HPDE6-E6E7 (cell line): ENCODE measurements at regions not wholly inside any gene's neighbourhood (a gene's known extent, or its start where the extent isn't known, plus 50 kb on each side); places are given as distances from the start of the nearest gene placed in this dataset.

Experiments used
- DNase-seq: peaks from one replicate; pipeline ENCODE4 v3.0.0; 2011; ENCODE audit warnings: missing footprints; ENCODE audit errors: extremely low spot score

GRCh38 chr17:36728030-36728991 is 126.9 kb downstream of the MRM1 start:
- DNase-seq, result no peak

- DNase-seq, result no peak
These were observed 128.9 kb downstream of the MRM1 start for GRCh38 chr17:36730095-36730808.

- DNase-seq, result no peak
These were observed 129.6 kb downstream of the MRM1 start for GRCh38 chr17:36730857-36731490.

- DNase-seq, result no peak
These were observed 130.4 kb downstream of the MRM1 start for GRCh38 chr17:36731811-36732210.

- DNase-seq, result no peak
These were observed 131.0 kb downstream of the MRM1 start for GRCh38 chr17:36732351-36732750.

- DNase-seq, result no peak
These were observed 135.1 kb downstream of the MRM1 start for GRCh38 chr17:36736201-36737156.

- DNase-seq, result no peak
These were observed 137.8 kb downstream of the MRM1 start for GRCh38 chr17:36739208-36739607.

- DNase-seq, result no peak
These were observed 138.8 kb downstream of the MRM1 start for GRCh38 chr17:36740157-36740556.

- DNase-seq, result no peak
These were observed 139.9 kb downstream of the MRM1 start for GRCh38 chr17:36741019-36741902.

- DNase-seq, result no peak
These were observed 141.1 kb downstream of the MRM1 start for GRCh38 chr17:36742267-36743000.

- DNase-seq, result no peak
These were observed 141.7 kb downstream of the MRM1 start for GRCh38 chr17:36743130-36743529.

- no peak for DNase-seq
These were observed 145.1 kb downstream of the MRM1 start for GRCh38 chr17:36746381-36747053.

- DNase-seq, result no peak
These were observed 146.5 kb downstream of the MRM1 start for GRCh38 chr17:36747861-36748260.

GRCh38 chr17:36748272-36748671 is 146.9 kb downstream of the MRM1 start:
- DNase-seq, result no peak

GRCh38 chr17:36749493-36749892 is 148.1 kb downstream of the MRM1 start:
- DNase-seq, result no peak

- no peak for DNase-seq
These were observed 149.0 kb downstream of the MRM1 start for GRCh38 chr17:36750316-36750885.

GRCh38 chr17:36752096-36752888 is 150.9 kb downstream of the MRM1 start:
- no peak for DNase-seq

GRCh38 chr17:36755586-36755985 is 154.2 kb downstream of the MRM1 start:
- DNase-seq, result no peak
